RWPE2 (cell line): ENCODE measurements at regions not wholly inside any gene's neighbourhood (a gene's known extent, or its start where the extent isn't known, plus 50 kb on each side); places are given as distances from the start of the nearest gene placed in this dataset.

Experiments
- ATAC-seq: fragments of 200-7000 bp; cut with Tn5 transposase; 3 replicates; pipeline ENCODE4 v1.9.1; 2021; ENCODE audit warnings: low read depth
- DNase-seq: peaks from one replicate; pipeline ENCODE4 v3.0.0-alpha.2; 2020; ENCODE audit warnings: low spot score
- H3K27ac ChIP-seq: fragments of 450-650 bp; 2 replicates; pipeline ENCODE4 v1.5.1; 2017; ENCODE audit warnings: mild to moderate bottlenecking; ENCODE audit not compliant: poor library complexity, severe bottlenecking
- H3K27me3 ChIP-seq: fragments of 250-450 bp; sonication (Bioruptor Pico); 2 replicates; pipeline ENCODE4 v1.5.1; 2021; ENCODE audit warnings: mild to moderate bottlenecking, moderate library complexity; ENCODE audit not compliant: insufficient read depth, poor library complexity, severe bottlenecking
- H3K36me3 ChIP-seq: fragments of 250-450 bp; sonication (Bioruptor Pico); 2 replicates; pipeline ENCODE4 v1.5.1; 2020; ENCODE audit warnings: low read depth, mild to moderate bottlenecking, moderate library complexity
- H3K4me1 ChIP-seq: fragments of 250-450 bp; sonication (Bioruptor Pico); 2 replicates; pipeline ENCODE4 v1.5.1; 2021; ENCODE audit warnings: mild to moderate bottlenecking, moderate library complexity; ENCODE audit not compliant: insufficient read depth, poor library complexity, severe bottlenecking
- H3K4me3 ChIP-seq: fragments of 250-450 bp; sonication (Bioruptor Pico); 2 replicates; pipeline ENCODE4 v1.5.1; 2021; ENCODE audit warnings: mild to moderate bottlenecking, moderate library complexity; ENCODE audit not compliant: severe bottlenecking
- H3K9me3 ChIP-seq: fragments of 250-450 bp; sonication (Bioruptor Pico); 2 replicates; pipeline ENCODE4 v1.5.1; 2021; ENCODE audit warnings: mild to moderate bottlenecking, moderate library complexity; ENCODE audit not compliant: severe bottlenecking
- TF ChIP-seq, protein P1 (sequence below): fragments of 450-650 bp; IDR thresholded peaks from one replicate; pipeline ENCODE4 v1.5.1; 2017; ENCODE audit warnings: mild to moderate bottlenecking, moderate library complexity; ENCODE audit not compliant: poor library complexity, severe bottlenecking

DNA sequence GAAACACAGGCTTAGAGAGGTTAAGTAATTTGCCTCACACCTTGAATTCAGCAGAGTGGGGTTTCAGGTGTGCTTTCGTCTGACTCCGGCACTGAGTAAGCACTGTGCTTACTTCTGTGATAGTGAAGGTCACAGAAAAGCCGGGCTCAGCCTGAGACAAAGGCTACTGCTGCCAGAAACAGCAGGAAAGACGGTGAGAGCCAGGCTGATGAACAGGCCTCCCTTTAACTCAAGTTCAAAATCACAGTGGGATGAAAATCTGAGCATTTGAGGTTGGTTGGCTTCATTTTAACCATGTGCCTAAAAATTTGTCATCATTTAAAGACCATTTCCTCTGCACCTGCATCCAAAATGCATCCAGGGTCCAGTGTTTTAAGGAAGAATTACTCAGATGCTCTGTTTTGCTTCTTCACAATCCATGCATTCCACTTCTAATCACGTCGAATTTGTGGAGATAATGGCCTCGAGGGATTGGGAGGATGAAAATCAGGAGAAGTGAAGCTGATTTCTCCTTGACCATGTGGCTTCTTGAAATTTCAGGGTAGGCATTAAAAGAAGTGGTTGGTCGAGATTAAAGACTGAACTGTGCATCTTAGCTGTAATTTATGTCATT lies 121.2 kb upstream of the LNX1 start:
- peaks cover 2% of the 10 kb centered on the region for H3K4me1 ChIP-seq
- H3K27ac ChIP-seq, result no peak overlapping the region
- H3K27me3 ChIP-seq, result no peaks in the 10 kb centered on the region
- no peak for ATAC-seq
- DNase-seq, result no peak
- no peaks in the 10 kb centered on the region for H3K36me3 ChIP-seq
- H3K4me3 ChIP-seq, result no peak overlapping the region
- H3K9me3 ChIP-seq, result no peaks in the 10 kb centered on the region
- TF ChIP-seq, protein P1, sequence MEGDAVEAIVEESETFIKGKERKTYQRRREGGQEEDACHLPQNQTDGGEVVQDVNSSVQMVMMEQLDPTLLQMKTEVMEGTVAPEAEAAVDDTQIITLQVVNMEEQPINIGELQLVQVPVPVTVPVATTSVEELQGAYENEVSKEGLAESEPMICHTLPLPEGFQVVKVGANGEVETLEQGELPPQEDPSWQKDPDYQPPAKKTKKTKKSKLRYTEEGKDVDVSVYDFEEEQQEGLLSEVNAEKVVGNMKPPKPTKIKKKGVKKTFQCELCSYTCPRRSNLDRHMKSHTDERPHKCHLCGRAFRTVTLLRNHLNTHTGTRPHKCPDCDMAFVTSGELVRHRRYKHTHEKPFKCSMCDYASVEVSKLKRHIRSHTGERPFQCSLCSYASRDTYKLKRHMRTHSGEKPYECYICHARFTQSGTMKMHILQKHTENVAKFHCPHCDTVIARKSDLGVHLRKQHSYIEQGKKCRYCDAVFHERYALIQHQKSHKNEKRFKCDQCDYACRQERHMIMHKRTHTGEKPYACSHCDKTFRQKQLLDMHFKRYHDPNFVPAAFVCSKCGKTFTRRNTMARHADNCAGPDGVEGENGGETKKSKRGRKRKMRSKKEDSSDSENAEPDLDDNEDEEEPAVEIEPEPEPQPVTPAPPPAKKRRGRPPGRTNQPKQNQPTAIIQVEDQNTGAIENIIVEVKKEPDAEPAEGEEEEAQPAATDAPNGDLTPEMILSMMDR, result no peak

DNA sequence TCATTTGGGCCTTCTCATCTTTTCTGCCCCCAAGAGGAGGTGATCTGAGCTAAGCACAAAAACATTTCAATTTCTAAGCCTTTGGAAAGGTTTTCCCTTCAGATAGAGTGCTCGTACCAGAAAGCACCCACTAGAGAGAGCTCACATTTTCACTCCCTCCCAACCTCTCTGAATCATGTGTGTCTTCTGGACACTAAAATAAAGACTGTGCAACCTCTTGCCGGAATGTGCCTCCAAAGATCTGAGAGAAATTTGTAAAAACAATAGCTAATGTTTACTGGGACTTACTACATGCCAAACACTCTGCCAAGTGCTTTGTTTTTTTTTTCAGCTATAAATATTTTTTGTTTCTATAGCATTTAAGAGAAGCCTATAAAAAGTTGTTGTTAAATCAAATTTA lies 120.6 kb upstream of the LNX1 start:
- DNase-seq, result no peak
- TF ChIP-seq, protein P1, result no peak
- Histone ChIP-seq H3K9me3 (no peaks in the 10 kb centered on the region), H3K27ac (no peak overlapping the region), H3K4me3 (no peak overlapping the region), H3K4me1 (peaks cover 2% of the 10 kb centered on the region), H3K36me3 (no peaks in the 10 kb centered on the region), H3K27me3 (no peaks in the 10 kb centered on the region)
- no peak for ATAC-seq

DNA sequence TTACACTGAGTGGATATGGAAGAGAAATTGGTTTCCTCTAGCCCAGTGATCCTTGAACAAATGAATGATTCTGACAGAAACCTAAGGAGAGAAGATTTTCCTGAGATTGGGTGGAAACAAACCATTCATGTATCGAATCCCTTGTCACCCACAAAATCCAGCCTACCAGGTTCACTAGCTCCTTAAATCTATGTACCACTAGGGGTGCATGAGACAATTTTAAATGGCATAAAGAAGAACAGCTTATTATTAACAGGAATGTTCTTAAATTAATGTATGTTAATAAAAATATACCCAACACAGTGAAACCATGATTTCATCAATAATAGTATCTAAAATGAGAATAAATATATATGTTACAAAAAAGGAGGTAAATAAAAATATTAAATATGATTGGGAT lies 118.4 kb upstream of the LNX1 start:
- H3K9me3 ChIP-seq, result no peaks in the 10 kb centered on the region
- no peak for ATAC-seq
- no peak overlapping the region for H3K27ac ChIP-seq
- H3K27me3 ChIP-seq, result no peaks in the 10 kb centered on the region
- no peak overlapping the region for H3K4me3 ChIP-seq
- TF ChIP-seq, protein P1, result peak; percentile 21
- H3K36me3 ChIP-seq, result no peaks in the 10 kb centered on the region
- peaks cover 2% of the 10 kb centered on the region for H3K4me1 ChIP-seq
- DNase-seq, result no peak

DNA sequence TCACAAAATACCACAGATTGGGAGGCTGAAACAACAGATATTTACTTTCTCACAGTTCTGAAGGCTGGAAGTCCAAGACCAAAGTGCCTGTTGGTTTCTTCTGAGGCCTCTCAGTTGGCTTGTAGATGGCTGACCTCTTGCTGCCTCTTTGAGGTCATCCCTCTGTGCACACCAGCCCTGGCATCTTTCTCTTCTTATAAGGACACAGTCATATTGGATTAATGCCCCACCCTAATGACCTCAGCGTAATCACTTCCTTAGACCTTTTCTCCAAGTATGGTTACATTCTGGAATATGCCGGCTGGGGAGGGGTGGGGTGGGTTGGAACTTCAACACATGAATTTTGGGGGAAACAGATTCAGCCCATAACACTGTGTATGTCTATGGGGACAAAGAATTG lies 116.2 kb upstream of the LNX1 start:
- ATAC-seq (no peak), DNase-seq (no peak)
- Histone ChIP-seq H3K36me3 (no peaks in the 10 kb centered on the region), H3K27ac (no peak overlapping the region), H3K27me3 (no peaks in the 10 kb centered on the region), H3K4me1 (peaks cover 7% of the 10 kb centered on the region), H3K4me3 (no peak overlapping the region), H3K9me3 (no peaks in the 10 kb centered on the region)
- TF ChIP-seq, protein P1, result no peak

DNA sequence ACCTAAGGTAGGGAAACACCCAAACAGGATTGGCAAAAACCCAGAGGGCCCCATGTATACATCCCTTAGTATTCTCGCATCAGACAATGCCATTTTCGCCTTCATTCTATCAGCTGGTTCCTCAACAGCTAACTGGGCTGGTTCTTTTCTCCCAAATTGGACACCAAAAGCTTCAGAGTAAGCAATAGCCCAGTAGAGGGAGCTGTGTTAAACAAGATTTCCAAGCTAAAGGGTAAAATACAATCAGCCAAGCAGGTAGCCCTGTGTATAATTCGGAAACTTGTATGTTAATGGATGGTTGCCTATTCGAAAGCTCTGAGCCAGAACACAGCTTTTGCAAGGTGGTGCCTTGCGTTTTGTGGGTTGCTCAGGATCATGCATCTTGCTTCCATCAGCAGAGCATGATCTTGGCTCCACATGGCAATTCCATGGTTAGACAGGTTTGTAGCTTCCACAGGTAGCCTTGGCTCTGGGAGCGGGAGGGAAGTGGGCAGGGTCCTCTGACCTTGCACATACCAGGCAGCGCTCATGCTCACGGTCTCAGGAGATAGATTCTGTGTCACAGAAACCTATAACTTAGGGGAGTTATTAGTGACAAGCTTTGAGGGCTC lies 115.2 kb upstream of the LNX1 start:
- H3K27me3 ChIP-seq, result no peaks in the 10 kb centered on the region
- TF ChIP-seq, protein P1, result peak; percentile 74
- H3K9me3 ChIP-seq, result no peaks in the 10 kb centered on the region
- H3K4me3 ChIP-seq, result no peak overlapping the region
- H3K4me1 ChIP-seq, result peaks cover 7% of the 10 kb centered on the region
- no peak for ATAC-seq
- no peaks in the 10 kb centered on the region for H3K36me3 ChIP-seq
- DNase-seq, result no peak
- H3K27ac ChIP-seq, result no peak overlapping the region
